HG02678 (cell line): ENCODE measurements at regions not wholly inside any gene's neighbourhood (a gene's known extent, or its start where the extent isn't known, plus 50 kb on each side); places are given as distances from the start of the nearest gene placed in this dataset.

ENCODE experiments used
- ATAC-seq: cut with Tn5 transposase; IDR thresholded peaks from one replicate; pipeline ENCODE4 v1.9.1; 2021; ENCODE audit warnings: mild to moderate bottlenecking, moderate library complexity; ENCODE audit not compliant: unreplicated experiment

- ATAC-seq, result no peak
Observed at GRCh38 chr2:37425408-37425807, 81.0 kb downstream of the QPCT start.

- no peak for ATAC-seq
Observed at GRCh38 chr2:37427241-37427640, 82.8 kb downstream of the QPCT start.

DNA sequence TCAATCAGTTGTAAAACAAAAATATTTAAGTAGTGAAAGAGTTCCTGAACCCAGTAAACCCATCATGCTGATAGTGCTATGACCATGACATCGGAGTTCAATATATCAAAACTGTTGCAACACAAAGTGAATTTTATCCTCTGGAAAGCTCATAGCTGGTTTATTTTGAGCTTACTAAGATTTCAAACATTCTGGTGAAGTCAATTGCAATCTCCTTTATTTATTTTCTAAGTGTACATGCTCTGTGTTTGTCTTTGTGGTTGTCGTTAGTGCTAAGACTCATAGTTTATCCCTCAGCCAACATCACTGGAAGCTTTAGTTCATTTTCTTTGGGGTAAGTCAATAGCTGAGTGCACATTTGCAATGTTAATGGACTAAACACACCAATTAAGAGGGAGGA, 91.9 kb downstream of the QPCT start:
- ATAC-seq, result no peak

DNA sequence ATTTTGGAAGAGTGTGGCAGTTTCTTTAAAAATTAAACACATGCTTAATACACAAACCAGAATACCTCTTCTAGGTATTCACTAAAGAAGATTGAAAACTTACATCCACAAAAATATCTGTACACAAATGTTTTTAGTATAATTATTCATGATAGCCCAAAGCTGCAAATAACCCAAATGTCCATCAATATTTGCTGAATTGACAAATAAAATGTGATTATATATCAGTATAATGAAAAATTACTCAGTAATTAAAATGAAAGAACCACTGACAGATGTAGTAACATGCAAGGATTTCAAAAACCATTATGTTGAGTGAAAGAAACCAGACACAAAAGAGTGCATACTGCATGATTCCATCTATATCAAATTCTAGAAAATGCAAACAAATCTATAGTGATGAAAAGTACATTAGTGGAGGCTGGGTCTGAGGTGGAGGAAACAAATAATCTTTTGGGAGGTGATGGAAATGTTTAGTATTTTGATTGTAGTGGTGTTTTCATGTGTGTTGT, 94.8 kb downstream of the QPCT start:
- ATAC-seq, result no peak

DNA sequence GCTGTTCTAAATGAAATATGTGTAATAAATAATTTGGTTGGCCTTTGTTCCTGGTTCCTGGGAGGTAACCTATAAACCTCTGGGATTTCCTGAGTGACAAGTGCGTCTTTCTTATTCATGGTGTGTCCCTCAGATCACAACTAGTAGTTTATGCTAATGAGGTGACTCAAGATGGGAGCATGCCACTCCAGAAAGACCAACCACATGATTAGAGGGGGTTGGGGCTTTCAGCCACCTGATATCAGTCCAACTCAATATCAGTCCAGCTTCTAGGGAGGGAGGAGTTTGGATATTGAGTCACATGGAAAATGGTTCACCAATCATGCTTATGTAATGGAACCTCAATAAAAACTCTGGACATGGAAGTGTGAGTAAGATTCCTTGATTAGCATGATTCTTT, 96.6 kb downstream of the QPCT start:
- ATAC-seq, result no peak

- ATAC-seq, result no peak
Observed at GRCh38 chr2:37443082-37443481, 98.7 kb downstream of the QPCT start.

- no peak for ATAC-seq
Observed at GRCh38 chr2:37447446-37447845, 103.0 kb downstream of the QPCT start.

- no peak for ATAC-seq
Observed at GRCh38 chr2:37448342-37449120, 104.1 kb downstream of the QPCT start.

DNA sequence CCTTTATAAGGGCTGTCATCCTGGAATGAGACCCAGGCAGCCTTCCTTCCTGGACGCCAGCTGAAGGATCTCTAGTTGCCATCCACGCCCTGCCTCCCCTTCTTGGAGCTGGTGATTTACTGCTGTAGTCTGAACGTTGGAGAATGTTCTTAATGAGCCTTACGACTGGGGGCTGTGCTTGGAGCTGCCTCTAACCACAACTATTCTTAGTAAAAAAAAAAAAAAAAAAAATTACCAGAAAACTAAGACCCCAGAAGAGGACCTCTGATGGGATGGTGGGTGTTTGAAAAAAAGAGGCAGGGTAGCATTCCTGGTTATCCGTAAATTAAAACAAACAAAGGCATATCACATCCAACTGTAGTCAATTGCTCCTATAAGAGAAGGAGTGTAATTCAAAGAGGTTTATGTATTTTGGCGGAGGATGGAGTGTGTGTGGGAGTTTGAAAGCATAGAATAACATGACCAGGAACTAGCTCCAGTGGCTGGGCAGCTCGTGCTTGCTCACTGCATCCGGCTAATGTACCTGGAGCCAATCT, 105.4 kb downstream of the QPCT start:
- no peak for ATAC-seq

DNA sequence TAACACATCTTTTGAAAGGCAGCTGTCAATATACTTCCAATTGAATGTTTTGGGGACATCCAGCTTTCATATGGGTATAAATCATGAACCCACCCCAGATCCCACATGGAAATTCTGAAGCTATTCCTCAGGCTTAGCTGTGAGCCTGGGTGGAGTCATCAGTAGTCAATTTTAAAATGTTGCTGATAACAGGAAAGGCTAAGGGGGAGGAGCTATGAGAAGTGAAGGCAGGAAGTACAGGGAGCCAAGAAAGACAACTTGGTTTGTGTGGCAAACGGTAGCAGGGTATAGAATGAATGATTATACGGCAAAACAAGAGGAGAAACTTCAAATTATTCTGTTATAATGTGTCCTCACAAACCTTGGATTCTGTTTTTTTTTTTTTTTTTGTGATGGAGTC, 108.6 kb downstream of the QPCT start:
- no peak for ATAC-seq

- no peak for ATAC-seq
Observed at GRCh38 chr2:37454851-37455762, 110.7 kb downstream of the QPCT start.

- no peak for ATAC-seq
Observed at GRCh38 chr2:37456479-37456878, 112.0 kb downstream of the QPCT start.

DNA sequence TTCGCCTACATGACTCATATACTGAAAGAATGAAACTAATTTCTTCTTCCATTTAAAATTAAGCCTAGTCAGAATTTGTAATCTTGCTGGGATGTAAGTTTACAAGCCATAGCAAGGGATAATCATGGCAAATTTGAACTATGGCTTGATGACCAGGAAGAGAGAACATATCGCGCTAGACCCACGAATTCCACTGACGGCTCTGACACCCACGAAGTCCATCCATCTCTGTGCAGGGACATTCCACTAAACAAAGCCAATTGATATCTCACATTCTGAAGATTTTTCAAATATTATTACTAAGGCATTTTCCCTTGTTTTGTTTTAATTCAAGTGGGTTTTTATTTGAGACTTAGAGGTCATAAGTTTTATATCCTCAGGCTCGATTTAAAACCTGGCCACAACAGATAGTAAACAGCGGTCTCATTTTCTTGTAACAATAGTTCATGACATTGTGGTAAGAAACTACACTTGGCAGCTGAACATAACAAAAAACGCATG, 113.0 kb downstream of the QPCT start:
- ATAC-seq, result no peak

DNA sequence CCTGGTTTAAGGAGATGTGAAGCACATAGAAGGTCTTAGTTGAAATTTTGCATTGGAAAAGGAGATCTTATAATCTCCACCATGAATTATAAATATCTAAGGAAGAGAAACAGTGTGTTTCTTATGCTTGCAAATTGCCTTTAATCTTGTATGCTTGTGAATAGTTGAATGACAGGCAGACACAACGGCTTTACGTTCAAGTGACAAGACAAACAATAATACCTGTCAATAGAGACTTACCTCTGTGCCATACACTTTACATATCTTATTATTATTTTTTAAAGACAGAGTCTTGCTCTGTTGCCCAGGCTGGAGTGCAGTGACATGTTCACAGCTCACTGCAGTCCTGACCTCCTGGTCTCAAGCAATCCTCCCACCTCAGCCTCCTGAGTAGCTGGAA, 113.7 kb downstream of the QPCT start:
- no peak for ATAC-seq

- no peak for ATAC-seq
Observed at GRCh38 chr2:37459095-37459981, 114.9 kb downstream of the QPCT start.

- ATAC-seq, result no peak
Observed at GRCh38 chr2:37460896-37461229, 116.4 kb downstream of the QPCT start.

GRCh38 chr2:37464067-37464466, 119.6 kb downstream of the QPCT start:
- no peak for ATAC-seq

DNA sequence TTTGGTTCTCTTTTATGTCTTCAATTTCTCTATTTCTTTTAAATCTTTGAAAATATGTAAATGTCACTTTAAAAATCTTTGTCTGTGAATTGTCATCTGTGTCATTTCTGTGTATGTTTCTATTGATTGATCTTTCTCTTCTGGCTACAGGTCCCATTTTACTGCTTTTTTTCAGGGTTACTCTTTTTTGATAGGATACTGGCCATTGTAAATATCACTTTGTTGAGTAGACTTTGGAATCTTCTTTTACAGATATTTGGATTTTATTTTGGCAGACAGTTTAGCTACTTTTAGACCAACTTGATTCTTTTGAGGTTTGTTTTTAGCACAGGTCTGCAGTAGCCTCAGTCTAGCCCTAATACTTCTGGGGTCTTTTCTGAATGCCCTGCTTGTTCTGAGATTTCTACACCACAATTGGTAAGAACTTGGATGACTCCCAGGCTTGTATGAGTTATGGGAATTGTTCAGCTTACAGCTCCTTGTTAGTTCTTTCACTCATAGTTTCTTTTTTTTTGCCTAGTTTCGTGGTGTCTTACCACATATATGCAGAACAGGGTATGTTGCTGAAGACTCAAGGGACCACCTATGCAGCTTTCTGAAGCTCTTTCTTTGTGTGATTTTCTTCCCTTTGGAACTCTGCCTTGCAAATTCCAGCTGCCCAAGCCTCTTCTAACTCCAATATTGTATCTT, 122.2 kb downstream of the QPCT start:
- no peak for ATAC-seq

DNA sequence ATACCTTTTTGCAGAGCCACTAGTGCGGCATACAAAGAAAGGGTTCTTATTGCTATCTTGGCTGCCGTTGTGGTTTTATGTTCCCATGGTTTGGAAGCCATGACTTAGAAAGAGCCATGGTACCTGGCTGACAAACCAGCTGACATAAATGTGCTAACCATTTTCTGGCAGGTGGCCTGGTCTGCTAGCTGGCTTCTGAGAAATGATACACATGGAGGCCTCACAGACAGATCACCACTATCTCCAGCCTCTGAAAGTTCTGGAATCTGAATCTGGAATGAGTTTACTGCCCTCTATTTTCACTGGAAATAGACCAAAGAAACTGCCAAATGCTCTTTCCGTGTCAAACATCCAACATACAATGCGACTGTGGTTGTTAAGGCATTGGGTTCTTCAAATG, 123.7 kb downstream of the QPCT start:
- no peak for ATAC-seq

DNA sequence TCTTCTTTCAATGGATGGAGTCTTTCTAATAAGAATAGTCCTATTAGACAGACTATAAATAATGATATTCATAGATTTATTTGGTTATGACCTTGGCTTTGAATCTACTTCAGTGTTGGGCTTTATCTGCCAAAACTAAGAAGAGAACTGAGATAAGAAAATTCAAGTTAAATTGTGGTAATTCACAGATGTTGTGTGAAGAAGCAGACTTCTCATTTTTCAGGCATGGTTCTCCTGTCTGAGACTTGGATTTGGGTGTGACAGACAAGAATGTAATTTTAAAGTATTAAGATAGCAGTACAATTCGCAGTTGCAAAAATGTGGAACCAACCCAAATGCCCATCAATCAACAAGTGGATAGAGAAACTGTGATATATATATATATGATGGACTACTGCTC, 124.7 kb downstream of the QPCT start:
- no peak for ATAC-seq
